HG03103 (cell line): ENCODE measurements at regions not wholly inside any gene's neighbourhood (a gene's known extent, or its start where the extent isn't known, plus 50 kb on each side); places are given as distances from the start of the nearest gene placed in this dataset.
"Not testable (repeated sequence)": the region's sequence is repeated elsewhere in the genome, so short reads cannot be mapped to it uniquely, and the experiment has no call there.

ENCODE experiments used
- ATAC-seq: cut with Tn5 transposase; IDR thresholded peaks from one replicate; pipeline ENCODE4 v1.9.1; 2021; ENCODE audit warnings: low read depth; ENCODE audit not compliant: unreplicated experiment

GRCh38 chr2:145524303-145524702, 1004.4 kb upstream of the ZEB2 start:
- no peak for ATAC-seq

- not testable (repeated sequence) for ATAC-seq
Observed at GRCh38 chr2:145519254-145519653, 999.3 kb upstream of the ZEB2 start.

- ATAC-seq, result no peak
Observed at GRCh38 chr2:145511946-145512345, 992.0 kb upstream of the ZEB2 start.

GRCh38 chr2:145503511-145503910, 983.6 kb upstream of the ZEB2 start:
- no peak for ATAC-seq

GRCh38 chr2:145501920-145502319, 982.0 kb upstream of the ZEB2 start:
- no peak for ATAC-seq

- no peak for ATAC-seq
Observed at GRCh38 chr2:145495590-145495989, 975.7 kb upstream of the ZEB2 start.

GRCh38 chr2:145494441-145494840, 974.5 kb upstream of the ZEB2 start:
- no peak for ATAC-seq

- no peak for ATAC-seq
Observed at GRCh38 chr2:145488571-145488970, 968.7 kb upstream of the ZEB2 start.

GRCh38 chr2:145484448-145485097, 964.7 kb upstream of the ZEB2 start:
- no peak for ATAC-seq

- ATAC-seq, result no peak
Observed at GRCh38 chr2:145483854-145484253, 963.9 kb upstream of the ZEB2 start.

GRCh38 chr2:145481334-145481922, 961.5 kb upstream of the ZEB2 start:
- ATAC-seq, result no peak

- no peak for ATAC-seq
Observed at GRCh38 chr2:145464866-145465265, 944.9 kb upstream of the ZEB2 start.

- no peak for ATAC-seq
Observed at GRCh38 chr2:145460112-145460511, 940.2 kb upstream of the ZEB2 start.

- ATAC-seq, result no peak
Observed at GRCh38 chr2:145431181-145431951, 911.4 kb upstream of the ZEB2 start.

GRCh38 chr2:145423809-145424208, 903.9 kb upstream of the ZEB2 start:
- ATAC-seq, result no peak

GRCh38 chr2:145422576-145422975, 902.7 kb upstream of the ZEB2 start:
- no peak for ATAC-seq

GRCh38 chr2:145421841-145422240, 901.9 kb upstream of the ZEB2 start:
- no peak for ATAC-seq

GRCh38 chr2:145416640-145417039, 896.7 kb upstream of the ZEB2 start:
- ATAC-seq, result no peak

- ATAC-seq, result no peak
Observed at GRCh38 chr2:145415151-145415550, 895.2 kb upstream of the ZEB2 start.

- ATAC-seq, result no peak
Observed at GRCh38 chr2:145413261-145414030, 893.5 kb upstream of the ZEB2 start.

- ATAC-seq, result peak; percentile 38
Observed at GRCh38 chr2:145412155-145412554, 892.2 kb upstream of the ZEB2 start.
